ENCODE measurements at regions not wholly inside any gene's neighbourhood (a gene's known extent, or its start where the extent isn't known, plus 50 kb on each side); places are given as distances from the start of the nearest gene placed in this dataset.

GRCh38 chr2:14975381-14975780 is 342.9 kb downstream of the LRATD1 start:
- TF ChIP-seq CTCF (IDR thresholded peaks at IDR 0.05 in 2 of 3, conservative IDR thresholded peaks at IDR 0.05 in 1 of 3; ENCODE audit: borderline replicate concordance in 1 of 3, insufficient read depth in 1 of 3, low read depth in 2 of 3, low read length in 2 of 3) (no peak), JUND (IDR thresholded peaks at IDR 0.05) (no peak), EZH2 (IDR thresholded peaks at IDR 0.05) (no peak), POLR2A (IDR thresholded peaks at IDR 0.05; ENCODE audit: borderline replicate concordance, extremely low read depth, insufficient read depth, insufficient read length) (no peak), ELF1 (IDR thresholded peaks at IDR 0.05; ENCODE audit: borderline replicate concordance, low read depth) (no peak)
